HepG2 (cell line): ENCODE measurements at regions not wholly inside any gene's neighbourhood (a gene's known extent, or its start where the extent isn't known, plus 50 kb on each side); places are given as distances from the start of the nearest gene placed in this dataset.

Source experiments
- ATAC-seq: fragments of 200-7000 bp; cut with Tn5 transposase; 3 replicates; pipeline ENCODE4 v1.9.1; 2020; ENCODE audit warnings: mild to moderate bottlenecking, moderate library complexity
- BruUV-seq: library from RNA; stranded (reverse); fragments of 400-500 nt; replicated peaks from 2 replicates; lab custom pipeline; 2021; lab: Mats Ljungman, UMichigan
- CTCF ChIA-PET: fragments of 300-600 bp; formaldehyde crosslinking; extraction: SDS; loops from one replicate; lab custom pipeline; 2021; ENCODE audit warnings: low total read pairs, inconsistent platforms, low intra/inter-chr PET ratio; lab: Yijun Ruan, JAX
- POLR2A ChIA-PET: fragments of 350-600 bp; sonication (Branson Sonifier 250); formaldehyde crosslinking; loops from one replicate; lab custom pipeline; 2020; ENCODE audit warnings: antibody characterized with exemption, inconsistent platforms; lab: Yijun Ruan, JAX
- DNase-seq: peaks from one replicate; pipeline ENCODE4 v3.0.0-alpha.2; 2015; ENCODE audit warnings: low spot score
- FAIRE-seq: peaks from 3 replicates; lab custom pipeline; 2011; peaks lifted over from hg19 to GRCh38; lab: Jason Lieb, UNC
- H2AFZ ChIP-seq: one replicate; pipeline ENCODE4 v1.6.1; 2011; ENCODE audit warnings: low read length, inconsistent platforms
- H3K27ac ChIP-seq: fragments of 300-600 bp; 3 replicates; pipeline ENCODE4 v1.8.0; 2011; ENCODE audit warnings: mixed run types, mild to moderate bottlenecking, mixed read lengths, low read length, inconsistent platforms; ENCODE audit not compliant: insufficient read depth; ENCODE audit errors: extremely low read length
- H3K27me3 ChIP-seq, 2 experiments: fragments of 200-600 bp in 1 of 2; 2 replicates in 1 of 2; 3 replicates in 1 of 2; pipeline versions ENCODE4 v1.6.0 to v1.8.0; 2011; ENCODE audit warnings: low read length in 2 of 2, mild to moderate bottlenecking in 2 of 2, moderate library complexity in 2 of 2, inconsistent platforms in 1 of 2; ENCODE audit not compliant: insufficient read depth in 2 of 2, control insufficient read depth in 1 of 2
- H3K36me3 ChIP-seq, 2 experiments: fragments of 200-600 bp in 1 of 2; replicated peaks in 1 of 2; 2 replicates in 1 of 2; 3 replicates in 1 of 2; pipeline versions ENCODE4 v1.5.1 to v1.8.0; 2011; ENCODE audit warnings: low read length in 2 of 2, inconsistent platforms in 1 of 2; ENCODE audit not compliant: insufficient read depth in 2 of 2, control insufficient read depth in 1 of 2
- H3K4me1 ChIP-seq: 2 replicates; pipeline ENCODE4 v1.5.1; 2012; ENCODE audit warnings: low read length, inconsistent platforms; ENCODE audit not compliant: insufficient read depth
- H3K4me2 ChIP-seq: 2 replicates; pipeline ENCODE4 v1.6.0; 2011; ENCODE audit warnings: low read depth, low read length, inconsistent platforms
- H3K4me3 ChIP-seq, 3 experiments: fragments of 200-600 bp in 1 of 3; sonication (generic), shearing (Covaris generic) in 1 of 3; replicated peaks in 1 of 3; 2 replicates each; pipeline ENCODE4 v1.5.1; 2011 to 2016; ENCODE audit warnings: low read length in 3 of 3, inconsistent platforms in 2 of 3, low read depth in 2 of 3, mild to moderate bottlenecking in 2 of 3, control low read depth in 1 of 3, mixed read lengths in 1 of 3; ENCODE audit not compliant: insufficient read depth in 1 of 3
- H3K79me2 ChIP-seq: one replicate; pipeline ENCODE4 v1.6.1; 2011; ENCODE audit warnings: low read length, inconsistent platforms; ENCODE audit not compliant: insufficient read depth
- H3K9ac ChIP-seq: 2 replicates; pipeline ENCODE4 v1.6.0; 2011; ENCODE audit warnings: mild to moderate bottlenecking, low read depth, low read length, inconsistent platforms; ENCODE audit not compliant: insufficient read depth
- H3K9me3 ChIP-seq: 2 replicates; pipeline ENCODE4 v1.5.1; 2012; ENCODE audit warnings: mild to moderate bottlenecking, low read length
- H4K20me1 ChIP-seq: 2 replicates; pipeline ENCODE4 v1.6.0; 2011; ENCODE audit warnings: inconsistent platforms, mild to moderate bottlenecking, low read length, moderate library complexity; ENCODE audit not compliant: insufficient read depth
- ADNP ChIP-seq: sonication (generic); formaldehyde crosslinking; IDR thresholded peaks from 2 replicates; pipeline ENCODE4 v1.4.0; 2020; ENCODE audit warnings: missing genetic modification reagents
- GATAD1 ChIP-seq: IDR thresholded peaks from 2 replicates; pipeline ENCODE4 v1.6.1; 2016; ENCODE audit warnings: missing genetic modification reagents, missing compliant biosample characterization
- GTF2F1 ChIP-seq: fragments of 150-350 bp; IDR thresholded peaks from 2 replicates; pipeline ENCODE4 v1.6.1; 2014; ENCODE audit warnings: low read length
- HOXA7 ChIP-seq: sonication (generic); formaldehyde crosslinking; IDR thresholded peaks from 2 replicates; pipeline ENCODE4 v1.8.1; 2022; ENCODE audit warnings: mild to moderate bottlenecking, missing genetic modification reagents, moderate library complexity
- NFIC ChIP-seq: IDR thresholded peaks from 2 replicates; pipeline ENCODE4 v1.6.1; 2012; ENCODE audit warnings: mild to moderate bottlenecking, low read length, inconsistent platforms
- NR3C1 ChIP-seq: sonication (generic); formaldehyde crosslinking; IDR thresholded peaks from 2 replicates; pipeline ENCODE4 v1.4.0; 2020; ENCODE audit warnings: missing genetic modification reagents
- PHF5A ChIP-seq: IDR thresholded peaks from one replicate; pipeline ENCODE4 v1.6.1; 2018; ENCODE audit warnings: low read depth, missing genetic modification reagents; ENCODE audit not compliant: unreplicated experiment
- TOPORS ChIP-seq: sonication (generic); formaldehyde crosslinking; IDR thresholded peaks from 2 replicates; pipeline ENCODE4 v1.8.0; 2023; ENCODE audit warnings: mild to moderate bottlenecking, missing genetic modification reagents
- TRIM24 ChIP-seq: sonication (generic); formaldehyde crosslinking; IDR thresholded peaks from 2 replicates; pipeline ENCODE4 v1.8.0; 2022; ENCODE audit warnings: mild to moderate bottlenecking, missing genetic modification reagents
- ZNF383 ChIP-seq: sonication (generic); formaldehyde crosslinking; IDR thresholded peaks from 2 replicates; pipeline ENCODE4 v1.4.0; 2020; ENCODE audit warnings: missing genetic modification reagents, mild to moderate bottlenecking, borderline replicate concordance
- ZNF570 ChIP-seq: sonication (generic); formaldehyde crosslinking; IDR thresholded peaks from 2 replicates; pipeline ENCODE4 v1.4.0; 2020; ENCODE audit warnings: mild to moderate bottlenecking, missing genetic modification reagents, borderline replicate concordance
- ZNF614 ChIP-seq: IDR thresholded peaks from 2 replicates; pipeline ENCODE4 v1.6.1; 2018; ENCODE audit warnings: missing biosample characterization, missing genetic modification reagents, inconsistent platforms, borderline replicate concordance
- ZNF724P ChIP-seq: sonication (generic); formaldehyde crosslinking; IDR thresholded peaks from 2 replicates; pipeline ENCODE4 v1.8.0; 2022; ENCODE audit warnings: missing genetic modification reagents, borderline replicate concordance
- ZNF75D ChIP-seq: sonication (generic); formaldehyde crosslinking; IDR thresholded peaks from 2 replicates; pipeline ENCODE4 v1.8.1; 2023; ENCODE audit warnings: missing genetic modification reagents, mild to moderate bottlenecking, borderline replicate concordance
- ZNF772 ChIP-seq: sonication (generic); formaldehyde crosslinking; IDR thresholded peaks from 2 replicates; pipeline ENCODE4 v1.5.0; 2020; ENCODE audit warnings: mild to moderate bottlenecking, missing genetic modification reagents
- ZNF775 ChIP-seq: sonication (generic); formaldehyde crosslinking; IDR thresholded peaks from 2 replicates; pipeline ENCODE4 v1.4.0; 2020; ENCODE audit warnings: missing genetic modification reagents, mild to moderate bottlenecking, moderate library complexity, borderline replicate concordance
- ZNF883 ChIP-seq: sonication (generic); formaldehyde crosslinking; IDR thresholded peaks from 2 replicates; pipeline ENCODE4 v1.5.1; 2020; ENCODE audit warnings: mild to moderate bottlenecking, missing genetic modification reagents; ENCODE audit errors: not compliant biosample characterization
- ZSCAN9 ChIP-seq: IDR thresholded peaks from 2 replicates; pipeline ENCODE4 v1.6.1; 2016; ENCODE audit warnings: borderline replicate concordance
- WGBS: methylation state at CpG from one replicate; pipeline ENCODE4 v1.1.6; 2017; ENCODE audit warnings: low lambda C conversion rate; 5-methylcytosine and 5-hydroxymethylcytosine counted together
- in situ Hi-C: cut with HindIII; loops from 2 replicates; pipeline ENCODE4 v1.10.0; 2017; ENCODE audit warnings: low pct_unique_long_range_greater_than_20kb; ENCODE audit not compliant: extremely low pct_ligation_motif_present
- intact Hi-C: fragments of 100-400 bp; cut with micrococcal nuclease; formaldehyde crosslinking; loops from one replicate; pipeline ENCODE4 v1.10.0; 2022; ENCODE audit not compliant: unreplicated experiment
- TF ChIP-seq, protein P1 (sequence below): sonication (generic); formaldehyde crosslinking; IDR thresholded peaks from 2 replicates; pipeline ENCODE4 v1.8.0; 2022; ENCODE audit warnings: missing genetic modification reagents, mild to moderate bottlenecking, inconsistent platforms, borderline replicate concordance
- TF ChIP-seq, protein P2 (sequence below): sonication (generic); formaldehyde crosslinking; conservative IDR thresholded peaks from 2 replicates; pipeline ENCODE4 v1.4.0; 2020; ENCODE audit warnings: mild to moderate bottlenecking, missing genetic modification reagents, moderate library complexity

GRCh38 chr4:34271479-34272355, 1972.6 kb downstream of the ARAP2 start:
- H3K9ac ChIP-seq: no peak overlapping the region
- ChIA-PET POLR2A (no interaction called here), CTCF (no interaction called here)
- no peak overlapping the region for H2AFZ ChIP-seq
- H3K36me3 ChIP-seq: no peaks in the 10 kb centered on the region
- no peak overlapping the region for H3K27ac ChIP-seq
- ATAC-seq (no peak), FAIRE-seq (no peak), DNase-seq (no peak)
- no peak for TF ChIP-seq ADNP (CRISPR knock-in tag)
- no peak for TF ChIP-seq ZNF772 (CRISPR knock-in tag)
- TF ChIP-seq, protein P1, sequence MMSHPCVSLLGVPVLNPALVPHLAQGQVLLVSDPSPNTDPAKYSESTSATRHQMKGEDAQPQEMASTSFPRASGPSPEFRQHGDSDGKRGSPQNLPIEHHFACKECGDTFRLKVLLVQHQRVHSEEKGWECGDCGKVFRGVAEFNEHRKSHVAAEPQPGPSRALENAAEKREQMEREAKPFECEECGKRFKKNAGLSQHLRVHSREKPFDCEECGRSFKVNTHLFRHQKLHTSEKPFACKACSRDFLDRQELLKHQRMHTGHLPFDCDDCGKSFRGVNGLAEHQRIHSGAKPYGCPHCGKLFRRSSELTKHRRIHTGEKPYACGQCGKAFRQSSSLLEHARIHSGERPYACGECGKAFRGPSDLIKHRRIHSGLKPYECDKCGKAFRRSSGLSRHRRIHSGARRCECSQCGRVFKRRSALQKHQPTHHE (CRISPR knock-in tag): no peak
- TF ChIP-seq ZNF383 (CRISPR knock-in tag): no peak
- no peak for TF ChIP-seq ZNF775 (CRISPR knock-in tag)
- TF ChIP-seq, protein P2, sequence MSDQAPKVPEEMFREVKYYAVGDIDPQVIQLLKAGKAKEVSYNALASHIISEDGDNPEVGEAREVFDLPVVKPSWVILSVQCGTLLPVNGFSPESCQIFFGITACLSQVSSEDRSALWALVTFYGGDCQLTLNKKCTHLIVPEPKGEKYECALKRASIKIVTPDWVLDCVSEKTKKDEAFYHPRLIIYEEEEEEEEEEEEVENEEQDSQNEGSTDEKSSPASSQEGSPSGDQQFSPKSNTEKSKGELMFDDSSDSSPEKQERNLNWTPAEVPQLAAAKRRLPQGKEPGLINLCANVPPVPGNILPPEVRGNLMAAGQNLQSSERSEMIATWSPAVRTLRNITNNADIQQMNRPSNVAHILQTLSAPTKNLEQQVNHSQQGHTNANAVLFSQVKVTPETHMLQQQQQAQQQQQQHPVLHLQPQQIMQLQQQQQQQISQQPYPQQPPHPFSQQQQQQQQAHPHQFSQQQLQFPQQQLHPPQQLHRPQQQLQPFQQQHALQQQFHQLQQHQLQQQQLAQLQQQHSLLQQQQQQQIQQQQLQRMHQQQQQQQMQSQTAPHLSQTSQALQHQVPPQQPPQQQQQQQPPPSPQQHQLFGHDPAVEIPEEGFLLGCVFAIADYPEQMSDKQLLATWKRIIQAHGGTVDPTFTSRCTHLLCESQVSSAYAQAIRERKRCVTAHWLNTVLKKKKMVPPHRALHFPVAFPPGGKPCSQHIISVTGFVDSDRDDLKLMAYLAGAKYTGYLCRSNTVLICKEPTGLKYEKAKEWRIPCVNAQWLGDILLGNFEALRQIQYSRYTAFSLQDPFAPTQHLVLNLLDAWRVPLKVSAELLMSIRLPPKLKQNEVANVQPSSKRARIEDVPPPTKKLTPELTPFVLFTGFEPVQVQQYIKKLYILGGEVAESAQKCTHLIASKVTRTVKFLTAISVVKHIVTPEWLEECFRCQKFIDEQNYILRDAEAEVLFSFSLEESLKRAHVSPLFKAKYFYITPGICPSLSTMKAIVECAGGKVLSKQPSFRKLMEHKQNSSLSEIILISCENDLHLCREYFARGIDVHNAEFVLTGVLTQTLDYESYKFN (CRISPR knock-in tag): no peak
- TF ChIP-seq ZNF724P (CRISPR knock-in tag): no peak
- no peak for TF ChIP-seq ZNF883 (CRISPR knock-in tag)
- no peak for TF ChIP-seq HOXA7 (CRISPR knock-in tag)
- no peak for TF ChIP-seq TRIM24 (CRISPR knock-in tag)
- no peak for TF ChIP-seq ZSCAN9 (CRISPR knock-in tag)
- TF ChIP-seq GTF2F1: no peak
- TF ChIP-seq ZNF614 (CRISPR knock-in tag): no peak
- no peak for TF ChIP-seq NR3C1 (CRISPR knock-in tag)
- TF ChIP-seq TOPORS: no peak
- TF ChIP-seq GATAD1 (CRISPR knock-in tag): no peak
- no peak for TF ChIP-seq ZNF75D (CRISPR knock-in tag)
- no peak for TF ChIP-seq ZNF570
- TF ChIP-seq PHF5A: no peak
- no peak for TF ChIP-seq NFIC
- no peak overlapping the region for H3K4me3 ChIP-seq
- intact Hi-C loops: no loop called here
- H3K79me2 ChIP-seq: no peaks in the 10 kb centered on the region
- H3K27me3 ChIP-seq: no peaks in the 10 kb centered on the region
- H3K9me3 ChIP-seq: peaks cover 56% of the 10 kb centered on the region
- H3K4me1 ChIP-seq: no peaks in the 10 kb centered on the region
- H4K20me1 ChIP-seq: no peaks in the 10 kb centered on the region
- no TSS peak for BruUV-seq
- H3K4me2 ChIP-seq: no peak overlapping the region
- in situ Hi-C loops: no loop called here
- WGBS: 31% methylated on average over 5 of the region's 5 CpGs
